Activated T-cell treated with anti-CD3 and anti-CD28 coated beads, Interleukin-2, amount 50 U/mL, for 1 hour (primary cell): ENCODE measurements at regions not wholly inside any gene's neighbourhood (a gene's known extent, or its start where the extent isn't known, plus 50 kb on each side); places are given as distances from the start of the nearest gene placed in this dataset.

ENCODE experiments used
- DNase-seq: peaks from one replicate; pipeline ENCODE4 v3.0.0-alpha.2; 2020

DNA sequence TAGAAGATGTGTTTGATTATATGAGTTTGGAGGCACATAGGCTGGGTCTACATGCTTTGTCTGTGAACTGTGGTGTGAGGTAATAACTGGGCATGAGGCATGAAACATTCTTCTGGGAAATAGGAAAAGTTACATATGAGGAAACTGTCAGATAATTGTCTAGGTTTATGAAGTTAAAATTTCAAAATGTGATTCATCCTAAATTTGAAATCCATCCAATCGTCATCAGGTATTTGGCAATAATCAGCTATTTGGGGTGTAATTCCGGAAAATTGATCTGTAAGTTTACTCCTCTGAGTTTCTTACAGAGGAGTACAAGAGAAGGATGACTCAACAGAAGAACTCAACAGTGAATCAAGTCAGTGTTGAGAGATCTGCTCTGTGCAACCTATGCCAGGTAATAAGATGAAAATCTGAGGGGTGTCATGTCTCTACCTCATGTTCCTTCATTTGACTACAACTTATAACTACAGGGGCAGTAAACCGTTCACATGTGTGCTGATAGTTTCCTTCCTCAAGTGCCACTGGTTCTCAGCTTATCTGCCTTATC lies 1171.6 kb upstream of the CDH18 start:
- DNase-seq = no peak

- DNase-seq = no peak
These were observed 1166.5 kb upstream of the CDH18 start for GRCh38 chr5:21154526-21154925.

GRCh38 chr5:21152611-21153010 lies 1164.6 kb upstream of the CDH18 start:
- DNase-seq = no peak

GRCh38 chr5:21145376-21145775 lies 1157.4 kb upstream of the CDH18 start:
- no peak for DNase-seq

GRCh38 chr5:21143686-21144085 lies 1155.7 kb upstream of the CDH18 start:
- no peak for DNase-seq

- DNase-seq = no peak
These were observed 1154.8 kb upstream of the CDH18 start for GRCh38 chr5:21142791-21143190.

DNA sequence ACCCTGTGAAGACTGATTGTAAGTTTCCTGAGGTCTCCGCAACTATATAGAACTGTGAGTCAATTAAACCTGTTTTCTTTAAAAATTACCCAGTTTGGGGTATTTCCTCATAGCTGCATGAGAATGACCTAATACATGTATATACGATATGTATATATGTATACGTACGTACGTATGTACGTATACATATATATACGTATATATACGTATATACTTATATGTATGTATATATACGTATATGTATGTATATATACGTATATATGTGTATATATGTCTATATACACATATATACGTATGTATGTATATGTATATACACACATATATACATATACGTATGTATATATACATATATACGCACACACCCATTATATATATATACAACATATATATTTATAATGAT lies 1153.0 kb upstream of the CDH18 start:
- DNase-seq = no peak

GRCh38 chr5:21126236-21126635 lies 1138.2 kb upstream of the CDH18 start:
- DNase-seq = no peak

- no peak for DNase-seq
These were observed 1137.4 kb upstream of the CDH18 start for GRCh38 chr5:21125238-21125983.

DNA sequence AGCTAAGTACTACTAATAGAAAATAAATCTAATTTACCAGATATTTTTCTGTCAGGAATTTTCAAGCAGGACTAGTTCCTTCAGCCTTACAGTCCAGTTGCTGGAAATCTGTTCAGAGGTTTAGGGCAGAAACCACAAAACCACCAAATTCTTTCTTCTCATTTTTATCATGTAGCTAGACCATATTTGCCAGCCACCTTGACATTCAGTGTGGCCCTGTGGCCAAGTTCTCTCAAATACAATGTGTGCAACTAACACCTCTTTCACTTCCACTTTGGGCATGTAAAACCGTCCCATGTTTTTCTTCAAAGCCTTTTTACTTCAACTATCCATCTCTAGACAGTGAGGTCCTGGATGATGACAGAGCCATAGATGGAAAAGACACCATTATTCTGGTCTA lies 1133.2 kb upstream of the CDH18 start:
- DNase-seq = no peak

DNA sequence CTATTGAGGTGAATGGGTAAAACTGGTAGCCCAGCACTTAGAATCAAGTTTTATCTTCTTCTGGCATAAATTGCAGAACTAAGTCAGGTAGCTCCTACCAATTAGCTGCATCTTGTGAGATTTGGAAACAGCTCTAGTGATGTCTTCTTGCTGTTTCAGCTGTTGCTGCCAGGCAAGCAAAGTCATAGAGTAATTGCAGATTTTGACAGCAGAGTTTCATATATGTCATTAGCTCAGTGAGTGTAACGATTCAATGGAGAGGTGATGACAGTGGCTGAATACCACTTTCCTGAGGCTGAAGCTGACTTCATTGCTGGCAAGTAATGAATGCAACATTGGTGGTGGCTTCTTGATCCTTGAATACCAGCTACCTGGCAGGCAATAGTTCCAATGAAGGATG lies 1109.7 kb upstream of the CDH18 start:
- no peak for DNase-seq

DNA sequence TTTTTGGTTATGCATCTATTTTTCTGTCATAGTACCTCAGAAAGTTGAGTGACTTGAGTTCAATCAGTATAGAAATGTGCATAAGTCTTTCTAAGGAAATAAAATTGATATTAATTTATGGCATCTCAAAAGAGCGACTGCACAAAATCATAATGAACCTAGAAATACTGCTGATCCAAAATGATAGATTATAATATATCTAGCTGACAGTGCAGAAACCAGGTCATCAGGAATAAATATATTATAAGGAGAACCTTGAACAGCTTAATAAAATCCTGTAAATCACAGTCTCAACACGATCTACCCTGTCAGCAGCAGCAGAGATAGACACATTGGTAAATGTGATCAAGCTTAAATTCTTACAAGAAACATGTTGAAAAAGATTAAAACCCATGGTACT lies 1106.6 kb upstream of the CDH18 start:
- DNase-seq = no peak

DNA sequence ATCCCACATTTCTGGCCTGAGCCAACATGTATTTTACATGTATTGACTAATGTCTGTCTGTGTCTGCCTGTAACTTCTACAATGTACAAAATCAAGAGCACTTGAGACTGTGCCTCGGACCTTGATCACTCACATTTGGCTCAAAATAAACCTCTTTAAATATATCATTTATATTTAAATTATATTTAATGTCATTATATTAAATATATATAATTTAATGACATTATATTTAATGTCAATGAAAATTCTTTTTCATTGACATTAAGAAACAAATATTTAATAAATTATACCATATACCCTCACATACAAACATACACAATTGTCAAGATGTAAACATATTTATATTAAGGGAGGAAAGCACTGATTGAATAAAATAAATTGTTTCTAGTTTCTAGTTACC lies 1099.8 kb upstream of the CDH18 start:
- no peak for DNase-seq

GRCh38 chr5:21085791-21086190 lies 1097.8 kb upstream of the CDH18 start:
- DNase-seq = no peak

GRCh38 chr5:21071986-21072385 lies 1084.0 kb upstream of the CDH18 start:
- no peak for DNase-seq

DNA sequence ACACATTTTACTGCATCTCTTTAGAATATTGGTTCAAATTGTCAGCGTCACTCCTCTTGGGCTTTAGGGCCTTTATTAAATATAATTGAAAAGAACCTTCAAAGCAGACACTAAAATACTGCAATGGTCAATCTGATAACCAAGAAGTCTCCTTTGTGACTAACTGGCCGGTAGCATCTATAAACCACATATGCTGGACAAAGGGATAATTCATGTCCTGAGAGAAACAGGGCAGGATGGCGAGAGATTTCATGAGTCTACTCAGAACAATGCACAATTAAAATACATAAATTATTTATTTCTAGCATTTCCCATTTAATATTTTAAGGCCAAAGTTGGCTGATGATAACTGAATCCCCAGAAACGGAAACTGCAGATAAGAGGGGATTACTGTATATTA lies 1083.4 kb upstream of the CDH18 start:
- no peak for DNase-seq

GRCh38 chr5:21070858-21071257 lies 1082.9 kb upstream of the CDH18 start:
- DNase-seq = no peak

- DNase-seq = no peak
These were observed 1079.7 kb upstream of the CDH18 start for GRCh38 chr5:21067724-21068123.

DNA sequence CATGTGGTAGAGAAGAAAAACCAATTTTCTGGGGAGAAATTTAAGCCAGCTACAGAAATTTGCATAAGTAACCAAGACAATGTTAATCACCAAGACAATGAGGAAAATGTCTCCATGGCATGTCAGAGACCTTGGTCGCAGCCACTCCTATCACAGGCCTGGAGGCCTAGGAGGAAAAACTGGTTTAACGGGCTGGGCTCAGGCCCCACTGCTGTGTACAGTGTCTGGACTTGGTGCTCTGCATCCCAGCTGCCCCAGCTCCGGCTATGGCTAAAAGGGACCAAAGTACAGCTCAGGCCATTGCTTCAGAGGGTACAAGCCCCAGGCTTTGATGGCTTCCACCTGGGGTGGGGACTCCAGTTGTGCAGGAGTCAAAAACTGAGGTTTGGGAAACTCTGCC lies 1075.1 kb upstream of the CDH18 start:
- DNase-seq = no peak

DNA sequence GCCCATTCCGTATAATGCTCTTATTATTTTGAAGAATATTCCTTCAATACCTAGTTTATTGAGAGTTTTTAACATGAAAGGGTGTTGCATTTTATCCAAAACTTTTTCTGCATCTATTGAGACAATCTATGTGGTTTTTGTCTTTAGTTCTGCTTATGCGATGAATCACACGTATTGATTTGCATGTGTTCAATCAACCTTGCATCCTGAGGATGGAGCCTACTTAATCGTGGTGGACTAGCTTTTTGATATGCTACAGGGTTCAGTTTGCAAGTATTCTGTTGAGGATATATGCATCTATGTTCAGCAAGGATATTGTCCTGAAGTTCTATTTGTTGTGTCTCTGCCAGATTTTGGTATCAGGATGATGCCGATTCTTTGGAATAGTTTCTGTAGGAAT lies 1070.3 kb upstream of the CDH18 start:
- DNase-seq = no peak

DNA sequence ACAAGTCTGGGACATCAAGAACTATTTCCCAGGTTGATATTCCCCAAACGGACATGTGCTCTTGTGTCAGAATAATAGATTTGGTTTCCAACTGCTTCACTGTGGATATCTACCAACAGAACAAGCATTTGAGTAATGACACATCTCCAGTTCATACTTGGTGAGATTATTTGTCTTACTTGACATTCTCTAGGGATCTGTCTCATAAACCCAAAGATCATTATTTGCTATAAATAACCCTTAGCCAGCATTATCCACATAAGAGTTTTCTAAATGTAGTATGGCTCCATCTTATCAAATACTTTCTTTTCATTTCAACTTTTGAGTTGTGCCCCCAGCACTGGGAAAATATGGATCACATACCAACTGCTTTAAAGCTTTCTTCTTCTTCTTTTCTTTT lies 1063.9 kb upstream of the CDH18 start:
- DNase-seq = no peak

DNA sequence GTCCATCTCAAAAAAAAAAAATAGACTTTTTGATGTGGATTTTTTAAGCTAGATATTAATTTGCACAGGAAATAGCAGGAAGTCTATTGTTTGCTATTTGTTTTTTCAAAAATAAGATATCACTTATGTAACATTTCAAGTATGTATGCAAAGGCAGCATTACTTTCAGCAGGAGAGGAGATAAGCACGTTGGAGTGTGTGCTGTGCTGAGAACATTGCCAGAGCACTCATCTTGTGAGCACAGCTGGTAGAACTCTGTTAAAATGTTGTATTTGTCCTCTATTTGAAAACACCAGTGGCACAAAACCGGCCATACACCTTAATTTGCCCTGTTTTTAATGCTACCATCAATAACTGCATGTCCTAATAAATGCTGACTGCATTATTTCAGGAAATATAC lies 1061.9 kb upstream of the CDH18 start:
- DNase-seq = no peak

GRCh38 chr5:21030981-21031380 lies 1043.0 kb upstream of the CDH18 start:
- DNase-seq = no peak

GRCh38 chr5:21024966-21025365 lies 1037.0 kb upstream of the CDH18 start:
- DNase-seq = no peak

DNA sequence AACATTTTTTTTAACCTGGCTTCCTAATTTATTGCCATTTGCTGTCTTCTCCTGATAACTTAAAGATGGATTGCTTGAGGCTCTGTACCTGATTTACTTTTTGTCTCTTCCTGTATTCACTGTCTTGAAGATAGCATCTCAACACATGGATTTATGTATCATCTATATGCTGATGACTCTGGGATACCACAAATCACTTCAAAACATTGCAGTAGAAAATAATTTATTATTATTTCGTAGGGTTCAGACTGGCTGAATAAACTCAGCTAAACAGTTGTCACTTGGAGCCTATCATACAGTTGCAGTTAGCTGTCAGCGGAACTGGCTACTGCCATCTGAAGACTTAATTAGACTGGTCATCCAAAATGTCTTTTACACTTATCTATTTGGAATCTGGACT lies 1025.2 kb upstream of the CDH18 start:
- no peak for DNase-seq
